ENCODE measurements at regions not wholly inside any gene's neighbourhood (a gene's known extent, or its start where the extent isn't known, plus 50 kb on each side); places are given as distances from the start of the nearest gene placed in this dataset.

DNA sequence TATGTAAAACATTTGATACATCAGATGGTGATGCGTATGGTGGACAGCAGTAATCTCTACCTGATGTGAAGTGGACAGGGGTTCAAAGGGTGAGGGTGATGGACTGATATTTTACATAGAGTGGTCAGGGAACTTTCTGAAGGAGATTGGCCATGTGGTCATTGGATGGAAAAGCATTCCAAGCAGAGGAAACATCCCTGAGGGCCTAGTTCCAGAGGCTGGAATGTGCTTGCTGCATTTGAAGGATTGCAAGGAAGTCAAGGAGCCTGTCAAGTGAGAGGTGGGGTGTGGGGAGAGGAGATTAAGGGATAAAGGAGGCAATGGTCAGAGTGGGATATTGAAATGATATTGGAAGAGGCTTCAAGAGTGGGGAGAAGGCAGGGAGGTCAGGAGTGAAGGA lies 151.9 kb upstream of the NTM start:
- TF ChIP-seq PML (IDR thresholded peaks at IDR 0.05; ENCODE audit: low read length) (no peak), POLR2A (conservative IDR thresholded peaks at IDR 0.05) (no peak)

All from K562 (cell line).